K562 (cell line): ENCODE measurements at regions not wholly inside any gene's neighbourhood (a gene's known extent, or its start where the extent isn't known, plus 50 kb on each side); places are given as distances from the start of the nearest gene placed in this dataset.

Source experiments
- ATAC-seq: fragments of 200-7000 bp; cut with Tn5 transposase; 3 replicates; pipeline ENCODE4 v1.9.1; 2020; ENCODE audit warnings: moderate library complexity
- BruUV-seq: library from RNA; stranded (reverse); fragments of 400-500 nt; replicated peaks from 2 replicates; lab custom pipeline; 2021; lab: Mats Ljungman, UMichigan
- CTCF ChIA-PET: fragments of 300-600 bp; formaldehyde crosslinking; extraction: SDS; loops from one replicate; lab custom pipeline; 2021; ENCODE audit warnings: low intra/inter-chr PET ratio; lab: Yijun Ruan, JAX
- POLR2A ChIA-PET: fragments of 300-600, 350-650 bp; sonication (Branson Sonifier 250); formaldehyde crosslinking; extraction: SDS; loops from one replicate; lab custom pipeline; 2021; ENCODE audit warnings: antibody characterized with exemption, inconsistent platforms; lab: Yijun Ruan, JAX
- DNase-seq, 4 experiments: peaks; one replicate each; pipeline versions ENCODE4 v3.0.0 to v3.0.0-alpha.2; 2011 to 2018; ENCODE audit warnings: low spot score in 3 of 4, mixed read lengths in 3 of 4; ENCODE audit errors: extremely low read depth in 1 of 4
- FAIRE-seq: peaks from 2 replicates; lab custom pipeline; 2011; peaks lifted over from hg19 to GRCh38; lab: Jason Lieb, UNC
- H2AFZ ChIP-seq: 2 replicates; pipeline ENCODE4 v1.6.0; 2011; ENCODE audit warnings: low read depth, low read length, control low read depth, inconsistent platforms
- H3K27ac ChIP-seq: fragments of 200-600 bp; 3 replicates; pipeline ENCODE4 v1.8.0; 2011; ENCODE audit warnings: low read depth, mild to moderate bottlenecking, control low read depth, inconsistent platforms, low read length, moderate library complexity, mixed read lengths; ENCODE audit errors: extremely low read depth
- H3K27me3 ChIP-seq, 2 experiments: fragments of 300-600 bp in 1 of 2; 2 replicates in 1 of 2; 3 replicates in 1 of 2; pipeline versions ENCODE4 v1.6.0 to v1.8.0; 2011; ENCODE audit warnings: inconsistent platforms in 2 of 2, low read length in 2 of 2, mild to moderate bottlenecking in 1 of 2, mixed read lengths in 1 of 2, moderate library complexity in 1 of 2; ENCODE audit not compliant: control insufficient read depth in 2 of 2, insufficient read depth in 2 of 2
- H3K36me3 ChIP-seq: fragments of 300-600 bp; 3 replicates; pipeline ENCODE4 v1.8.0; 2011; ENCODE audit warnings: mild to moderate bottlenecking, low read length, inconsistent platforms; ENCODE audit not compliant: control insufficient read depth, insufficient read depth
- H3K4me1 ChIP-seq, 2 experiments: fragments of 200-600 bp in 1 of 2; replicated peaks in 1 of 2; 2 replicates in 1 of 2; 3 replicates in 1 of 2; pipeline versions ENCODE4 v1.5.1 to v1.8.0; 2011; ENCODE audit warnings: inconsistent platforms in 2 of 2, low read length in 2 of 2, mild to moderate bottlenecking in 1 of 2, mixed read lengths in 1 of 2, moderate library complexity in 1 of 2; ENCODE audit not compliant: control insufficient read depth in 2 of 2, insufficient read depth in 2 of 2
- H3K4me2 ChIP-seq: 2 replicates; pipeline ENCODE4 v1.6.1; 2011; ENCODE audit warnings: low read length, control low read depth, inconsistent platforms, mixed read lengths; ENCODE audit not compliant: insufficient read depth
- H3K4me3 ChIP-seq: fragments of 200-600 bp; sonication (generic), shearing (Covaris generic); 2 replicates; pipeline ENCODE4 v1.5.1; 2016; ENCODE audit warnings: control low read depth, inconsistent platforms
- H3K79me2 ChIP-seq: fragments of 200-600 bp; 3 replicates; pipeline ENCODE4 v1.8.0; 2011; ENCODE audit warnings: low read length, inconsistent platforms; ENCODE audit not compliant: control insufficient read depth, insufficient read depth
- H3K9ac ChIP-seq, 2 experiments: 2 replicates each; pipeline versions ENCODE4 v1.6.0 to v1.6.1; 2011; ENCODE audit warnings: low read depth in 2 of 2, low read length in 2 of 2, control low read depth in 1 of 2, inconsistent platforms in 1 of 2, mild to moderate bottlenecking in 1 of 2, mixed read lengths in 1 of 2; ENCODE audit not compliant: insufficient read depth in 1 of 2
- H3K9me1 ChIP-seq: one replicate; pipeline ENCODE4 v1.6.0; 2011; ENCODE audit warnings: inconsistent platforms, mild to moderate bottlenecking, low read length, moderate library complexity; ENCODE audit not compliant: control insufficient read depth, insufficient read depth
- H3K9me3 ChIP-seq: replicated peaks from 2 replicates; pipeline ENCODE4 v1.5.1; 2011; ENCODE audit warnings: low read depth, low read length, inconsistent platforms; ENCODE audit not compliant: control insufficient read depth, insufficient read depth
- H4K20me1 ChIP-seq: replicated peaks from 2 replicates; pipeline ENCODE4 v1.6.1; 2011; ENCODE audit warnings: low read length, inconsistent platforms, mixed read lengths; ENCODE audit not compliant: control insufficient read depth, insufficient read depth
- CEBPG ChIP-seq, 3 experiments: fragments of 200-800 bp in 1 of 3; sonication (Bioruptor generic) in 1 of 3; sonication (generic) in 1 of 3; formaldehyde crosslinking in 1 of 3; IDR thresholded peaks in 2 of 3; conservative IDR thresholded peaks in 1 of 3; 2 replicates each; pipeline versions ENCODE4 v1.6.1 to v1.8.0; 2016 to 2022; ENCODE audit warnings: missing compliant biosample characterization in 2 of 3, missing genetic modification characterization in 2 of 3, mild to moderate bottlenecking in 1 of 3, missing genetic modification reagents in 1 of 3
- CHD4 ChIP-seq: fragments of 200-600 bp; sonication (generic); IDR thresholded peaks from 3 replicates; pipeline ENCODE4 v1.6.1; 2012; ENCODE audit warnings: low read depth, mild to moderate bottlenecking, mixed read lengths, low read length, inconsistent platforms; ENCODE audit not compliant: insufficient read depth, insufficient replicate concordance, poor library complexity, severe bottlenecking
- HOXB6 ChIP-seq: fragments of 250-450 bp; sonication (Bioruptor Pico); IDR thresholded peaks from 2 replicates; pipeline ENCODE4 v1.5.1; 2022; ENCODE audit warnings: mild to moderate bottlenecking, borderline replicate concordance
- NCOA1 ChIP-seq: fragments of 450-650 bp; IDR thresholded peaks from 2 replicates; pipeline ENCODE4 v1.6.1; 2016; ENCODE audit warnings: low read depth
- STAT6 ChIP-seq: sonication (generic); formaldehyde crosslinking; IDR thresholded peaks from 2 replicates; pipeline ENCODE4 v1.8.1; 2023; ENCODE audit warnings: mild to moderate bottlenecking, missing genetic modification reagents
- TGIF2 ChIP-seq: sonication (generic); formaldehyde crosslinking; IDR thresholded peaks from 2 replicates; pipeline ENCODE4 v1.8.1; 2022; ENCODE audit warnings: mild to moderate bottlenecking, missing genetic modification reagents, moderate library complexity
- ZNF184 ChIP-seq: sonication (generic); formaldehyde crosslinking; IDR thresholded peaks from 2 replicates; pipeline ENCODE4 v1.5.0; 2020; ENCODE audit warnings: missing genetic modification reagents
- ZNF311 ChIP-seq: fragments of 250-450 bp; sonication (Bioruptor Pico); IDR thresholded peaks from 2 replicates; pipeline ENCODE4 v1.4.0; 2020; ENCODE audit warnings: mild to moderate bottlenecking, moderate library complexity
- ZNF384 ChIP-seq: IDR thresholded peaks from 2 replicates; pipeline ENCODE4 v1.6.1; 2012; ENCODE audit warnings: low read depth, low read length, improper control_type of control experiment
- ZNF445 ChIP-seq: fragments of 250-450 bp; sonication (Bioruptor Pico); IDR thresholded peaks from 2 replicates; pipeline ENCODE4 v1.4.0; 2020; ENCODE audit warnings: low read depth, mild to moderate bottlenecking, moderate library complexity
- ZNF518B ChIP-seq: fragments of 250-450 bp; sonication (Bioruptor Pico); IDR thresholded peaks from 2 replicates; pipeline ENCODE4 v1.5.0; 2021; ENCODE audit warnings: mild to moderate bottlenecking, moderate library complexity
- ZNF740 ChIP-seq, 3 experiments: fragments of 200-800 bp in 1 of 3; sonication (Bioruptor generic) in 1 of 3; sonication (generic) in 1 of 3; formaldehyde crosslinking in 1 of 3; IDR thresholded peaks; 2 replicates each; pipeline versions ENCODE4 v1.6.1 to v1.8.0; 2016 to 2022; ENCODE audit warnings: mild to moderate bottlenecking in 2 of 3, missing compliant biosample characterization in 2 of 3, missing genetic modification characterization in 2 of 3, missing genetic modification reagents in 1 of 3
- WGBS: fragments of 100-300 bp; shearing (Covaris generic); methylation state at CpG from one replicate; pipeline ENCODE4 v1.1.6; 2016; ENCODE audit warnings: low coverage, mixed read lengths; ENCODE audit not compliant: insufficient coverage; ENCODE audit errors: missing lambda C conversion rate; 5-methylcytosine and 5-hydroxymethylcytosine counted together
- in situ Hi-C: fragments of 300-500 bp; cut with MboI; formaldehyde crosslinking; loops from 4 replicates; pipeline ENCODE4 v1.15.0; 2018; ENCODE audit warnings: inconsistent platforms, mixed read lengths
- intact Hi-C: fragments of 100-400 bp; cut with micrococcal nuclease; formaldehyde crosslinking; loops from 2 replicates; pipeline ENCODE4 v1.14.2; 2022

DNA sequence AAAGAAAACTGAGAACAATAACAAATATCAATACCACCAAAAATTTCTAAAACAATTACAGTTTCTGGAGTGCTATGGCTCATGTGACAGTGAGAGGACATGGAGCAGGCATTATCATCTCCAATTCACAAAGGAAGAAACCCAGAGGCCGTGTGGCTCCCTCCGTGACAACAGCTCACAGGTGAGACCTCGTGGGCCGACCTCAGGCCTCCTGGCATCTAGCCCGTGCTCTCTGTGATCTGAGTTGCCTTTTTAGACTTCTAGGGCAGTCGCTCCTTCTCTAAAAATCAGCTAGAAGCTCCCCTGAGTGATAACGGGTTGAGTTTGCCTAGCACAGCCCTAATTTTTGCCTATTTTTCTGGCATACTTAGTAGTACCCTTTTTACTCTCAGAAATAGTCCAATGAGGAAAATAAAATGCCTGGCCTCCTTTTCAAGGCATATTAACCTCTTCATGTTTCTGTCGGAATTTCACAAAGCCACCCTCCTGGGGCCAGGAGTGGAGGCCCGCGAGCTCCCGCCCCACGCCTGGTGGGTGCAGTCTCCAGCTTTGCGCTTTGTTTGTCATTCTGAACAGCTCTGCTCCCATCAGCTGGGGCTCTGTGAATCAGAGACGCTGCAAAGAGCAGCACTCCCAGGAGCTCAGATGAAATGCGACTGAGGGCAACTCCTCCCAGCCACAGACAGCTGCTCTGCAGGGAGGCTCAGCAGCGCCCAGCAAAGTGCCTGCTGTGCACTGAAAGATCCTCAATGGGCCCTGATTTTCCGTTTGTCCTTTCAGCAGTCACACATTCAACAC is 292.5 kb downstream of the UQCRFS1 start:
- H2AFZ ChIP-seq, result no peak overlapping the region
- H3K4me1 ChIP-seq, result no peaks in the 10 kb centered on the region
- peaks cover 0 to 14% of the 10 kb centered on the region in 2 experiments; a peak in 1 of 5 replicates for H3K27me3 ChIP-seq
- CTCF ChIA-PET, result no interaction called here
- intact Hi-C loops (no loop called here), in situ Hi-C loops (no loop called here)
- ATAC-seq (no peak), DNase-seq (no peak), FAIRE-seq (no peak)
- WGBS, result 0% methylated on average over 17 of the region's 17 CpGs
- no peaks in the 10 kb centered on the region for H4K20me1 ChIP-seq
- no peaks in the 10 kb centered on the region for H3K36me3 ChIP-seq
- POLR2A ChIA-PET, result no interaction called here
- no peak overlapping the region for H3K4me2 ChIP-seq
- H3K9ac ChIP-seq, result no peak overlapping the region
- no peaks in the 10 kb centered on the region for H3K9me3 ChIP-seq
- H3K79me2 ChIP-seq, result no peaks in the 10 kb centered on the region
- no peaks in the 10 kb centered on the region for H3K9me1 ChIP-seq
- no peak overlapping the region for H3K4me3 ChIP-seq
- BruUV-seq, result no TSS peak
- no peak overlapping the region for H3K27ac ChIP-seq
- no peak for TF ChIP-seq CHD4
- no peak for TF ChIP-seq ZNF445 (CRISPR knock-in tag)
- no peak for TF ChIP-seq HOXB6 (CRISPR knock-in tag)
- no peak for TF ChIP-seq STAT6 (CRISPR knock-in tag)
- no peak for TF ChIP-seq TGIF2 (CRISPR knock-in tag)
- no peak for TF ChIP-seq NCOA1
- TF ChIP-seq ZNF384, result no peak
- no peak for TF ChIP-seq ZNF740 (CRISPR knock-in tag; IDR thresholded peaks at IDR 0.05)
- no peak for TF ChIP-seq ZNF740 (tag; IDR thresholded peaks at IDR 0.05)
- TF ChIP-seq CEBPG (CRISPR knock-in tag; IDR thresholded peaks at IDR 0.05), result no peak
- no peak for TF ChIP-seq CEBPG (tag; conservative IDR thresholded peaks at IDR 0.05 in 1 of 2, IDR thresholded peaks at IDR 0.05 in 1 of 2)
- TF ChIP-seq ZNF311 (CRISPR knock-in tag), result no peak
- TF ChIP-seq ZNF518B (CRISPR knock-in tag), result no peak
- TF ChIP-seq ZNF184, result no peak
